Astrocyte of the cerebellum (primary cell): ENCODE measurements at regions not wholly inside any gene's neighbourhood (a gene's known extent, or its start where the extent isn't known, plus 50 kb on each side); places are given as distances from the start of the nearest gene placed in this dataset.
A peak's percentile ranks its signal among the peaks of the same experiment; 100 is the strongest.

Experiments used
- DNase-seq: peaks from one replicate; pipeline ENCODE4 v3.0.0-alpha.2; 2011; ENCODE audit warnings: low read depth
- H3K4me3 ChIP-seq: 2 replicates; pipeline ENCODE4 v1.5.1; 2011; ENCODE audit warnings: mild to moderate bottlenecking, low read depth, low read length, moderate library complexity
- CTCF ChIP-seq: IDR thresholded peaks from 2 replicates; pipeline ENCODE4 v1.5.1; 2012; ENCODE audit warnings: low read length, low read depth, moderate library complexity, mild to moderate bottlenecking; ENCODE audit errors: missing control alignments
- in situ Hi-C: cut with HindIII; loops from 2 replicates; pipeline ENCODE4 v1.10.0; 2017; ENCODE audit warnings: low sequenced_read_pairs

- no peak overlapping the region for H3K4me3 ChIP-seq
- no peak for DNase-seq
- no peak for TF ChIP-seq CTCF
- in situ Hi-C loops, result no loop called here
These were observed 147.2 kb upstream of the PTPN1 start for GRCh38 chr20:50363027-50363426.

- DNase-seq, result no peak
- no peak for TF ChIP-seq CTCF
- in situ Hi-C loops, result no loop called here
- H3K4me3 ChIP-seq, result no peak overlapping the region
These were observed 146.7 kb upstream of the PTPN1 start for GRCh38 chr20:50363479-50363878.

- in situ Hi-C loops, result no loop called here
- no peak overlapping the region for H3K4me3 ChIP-seq
- no peak for DNase-seq
- no peak for TF ChIP-seq CTCF
These were observed 145.6 kb upstream of the PTPN1 start for GRCh38 chr20:50364542-50364941.

- no peak for TF ChIP-seq CTCF
- in situ Hi-C loops, result no loop called here
- peak; percentile 52 for DNase-seq
- no peak overlapping the region for H3K4me3 ChIP-seq
These were observed 143.7 kb upstream of the PTPN1 start for GRCh38 chr20:50366270-50367103.

- no peak for DNase-seq
- H3K4me3 ChIP-seq, result no peak overlapping the region
- in situ Hi-C loops, result no loop called here
- TF ChIP-seq CTCF, result no peak
These were observed 143.0 kb upstream of the PTPN1 start for GRCh38 chr20:50367104-50367674.

- H3K4me3 ChIP-seq, result no peak overlapping the region
- no peak for DNase-seq
- in situ Hi-C loops, result no loop called here
- no peak for TF ChIP-seq CTCF
These were observed 142.3 kb upstream of the PTPN1 start for GRCh38 chr20:50367739-50368375.
